Peyer's patch (tissue), 4 donors: ENCODE measurements at regions not wholly inside any gene's neighbourhood (a gene's known extent, or its start where the extent isn't known, plus 50 kb on each side); places are given as distances from the start of the nearest gene placed in this dataset.

Source experiments
- CTCF ChIP-seq, 6 experiments: fragments of 450-650 bp in 4 of 6; fragments of 200-600 bp in 2 of 6; sonication (generic) in 1 of 6; IDR thresholded peaks; one replicate each; pipeline ENCODE4 v1.5.1; 2017 to 2019; ENCODE audit warnings: antibody characterized with exemption in 6 of 6, mild to moderate bottlenecking in 3 of 6, moderate library complexity in 1 of 6
- POLR2A ChIP-seq, 2 donors: fragments of 450-650 bp; IDR thresholded peaks; one replicate each; pipeline ENCODE4 v1.5.1; 2017; ENCODE audit warnings: antibody characterized with exemption in 2 of 2, mild to moderate bottlenecking in 2 of 2, moderate library complexity in 2 of 2

GRCh38 chr5:1933364-1934055 is 50.8 kb upstream of the IRX4 start:
- TF ChIP-seq CTCF (IDR thresholded peaks at IDR 0.05) (no peak), POLR2A (IDR thresholded peaks at IDR 0.05) (no peak)
